BE2C (cell line): ENCODE measurements at regions not wholly inside any gene's neighbourhood (a gene's known extent, or its start where the extent isn't known, plus 50 kb on each side); places are given as distances from the start of the nearest gene placed in this dataset.

ENCODE experiments used
- DNase-seq: peaks from one replicate; pipeline ENCODE4 v3.0.0-alpha.2; 2020
- H3K27me3 ChIP-seq: fragments of 250-450 bp; sonication (Bioruptor Pico); 2 replicates; pipeline ENCODE4 v1.5.1; 2020; ENCODE audit warnings: mild to moderate bottlenecking
- H3K36me3 ChIP-seq: fragments of 250-450 bp; sonication (Bioruptor Pico); 2 replicates; pipeline ENCODE4 v1.5.1; 2020; ENCODE audit warnings: mild to moderate bottlenecking
- H3K4me1 ChIP-seq: fragments of 250-450 bp; sonication (Bioruptor Pico); 2 replicates; pipeline ENCODE4 v1.5.1; 2020
- H3K4me3 ChIP-seq: 2 replicates; pipeline ENCODE4 v1.5.1; 2011; ENCODE audit warnings: low read depth, low read length
- H3K9me3 ChIP-seq: fragments of 250-450 bp; sonication (Bioruptor Pico); 2 replicates; pipeline ENCODE4 v1.5.1; 2020
- TF ChIP-seq, protein P1 (sequence below): IDR thresholded peaks from 2 replicates; pipeline ENCODE4 v1.5.1; 2012; ENCODE audit warnings: mild to moderate bottlenecking, low read depth, low read length

DNA sequence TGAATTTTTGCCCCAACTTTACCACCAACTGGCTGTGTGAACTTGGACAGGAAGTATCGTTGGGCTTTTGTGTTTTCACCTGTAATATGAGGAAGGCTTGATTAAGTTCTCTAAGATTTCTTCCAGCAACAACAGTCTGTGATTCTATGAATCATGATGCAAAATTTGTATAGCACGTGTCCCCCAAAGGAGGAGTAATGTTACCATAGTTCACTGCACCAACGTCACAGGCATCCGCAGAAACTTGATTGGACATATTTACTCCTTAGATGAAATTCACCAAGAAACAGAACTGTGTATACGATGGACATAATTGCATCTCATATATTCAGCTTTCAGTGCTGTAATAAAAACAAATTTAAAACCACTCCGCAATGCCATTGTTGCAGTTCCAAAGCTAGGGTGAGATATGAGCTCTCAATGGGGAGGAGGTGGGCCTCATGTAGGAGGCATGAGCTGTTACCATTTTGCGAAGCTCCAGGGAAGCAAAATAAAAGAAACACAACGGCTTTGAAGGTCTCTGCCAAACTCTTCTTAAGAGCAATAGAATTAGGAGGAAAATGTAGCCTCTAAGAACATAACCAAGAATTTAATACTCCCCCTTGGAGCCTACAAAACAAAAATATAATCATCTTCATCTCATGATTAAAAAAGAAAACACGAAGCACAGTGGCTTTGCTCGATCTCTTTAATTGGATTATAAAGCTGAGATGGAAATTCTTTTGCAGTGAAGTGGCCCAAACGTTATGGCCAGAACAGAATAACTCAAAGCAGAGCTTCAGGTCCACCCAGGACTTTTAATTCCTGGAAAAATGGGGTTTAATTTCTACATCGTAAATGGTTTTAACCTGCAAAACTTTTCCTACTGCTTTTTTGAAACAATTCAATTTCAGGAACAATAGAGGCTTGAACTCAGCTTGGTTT lies 80.7 kb downstream of the CHST2 start:
- H3K27me3 ChIP-seq = no peaks in the 10 kb centered on the region
- no peak overlapping the region for H3K4me3 ChIP-seq
- TF ChIP-seq, protein P1, sequence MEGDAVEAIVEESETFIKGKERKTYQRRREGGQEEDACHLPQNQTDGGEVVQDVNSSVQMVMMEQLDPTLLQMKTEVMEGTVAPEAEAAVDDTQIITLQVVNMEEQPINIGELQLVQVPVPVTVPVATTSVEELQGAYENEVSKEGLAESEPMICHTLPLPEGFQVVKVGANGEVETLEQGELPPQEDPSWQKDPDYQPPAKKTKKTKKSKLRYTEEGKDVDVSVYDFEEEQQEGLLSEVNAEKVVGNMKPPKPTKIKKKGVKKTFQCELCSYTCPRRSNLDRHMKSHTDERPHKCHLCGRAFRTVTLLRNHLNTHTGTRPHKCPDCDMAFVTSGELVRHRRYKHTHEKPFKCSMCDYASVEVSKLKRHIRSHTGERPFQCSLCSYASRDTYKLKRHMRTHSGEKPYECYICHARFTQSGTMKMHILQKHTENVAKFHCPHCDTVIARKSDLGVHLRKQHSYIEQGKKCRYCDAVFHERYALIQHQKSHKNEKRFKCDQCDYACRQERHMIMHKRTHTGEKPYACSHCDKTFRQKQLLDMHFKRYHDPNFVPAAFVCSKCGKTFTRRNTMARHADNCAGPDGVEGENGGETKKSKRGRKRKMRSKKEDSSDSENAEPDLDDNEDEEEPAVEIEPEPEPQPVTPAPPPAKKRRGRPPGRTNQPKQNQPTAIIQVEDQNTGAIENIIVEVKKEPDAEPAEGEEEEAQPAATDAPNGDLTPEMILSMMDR = no peak
- no peaks in the 10 kb centered on the region for H3K36me3 ChIP-seq
- H3K9me3 ChIP-seq = no peaks in the 10 kb centered on the region
- H3K4me1 ChIP-seq = no peaks in the 10 kb centered on the region
- no peak for DNase-seq

DNA sequence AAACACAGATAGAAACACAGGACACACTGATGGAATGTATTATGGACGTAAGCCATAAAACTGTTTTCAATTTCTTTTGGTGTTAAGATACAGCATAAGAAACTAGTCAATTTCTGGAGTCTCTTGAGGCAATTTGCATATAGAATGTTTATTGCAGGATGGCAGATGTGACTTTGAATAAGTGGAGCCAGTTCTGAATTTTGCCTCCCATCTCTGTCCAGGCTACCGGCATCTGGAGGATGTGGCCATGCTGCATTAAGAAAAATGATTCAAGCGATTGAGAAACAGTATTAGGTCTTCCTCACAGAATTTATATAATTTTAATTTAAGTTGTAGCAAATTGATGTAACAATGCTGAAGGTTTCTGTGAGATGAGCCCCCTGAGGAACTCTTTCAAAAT lies 81.5 kb downstream of the CHST2 start:
- no peaks in the 10 kb centered on the region for H3K9me3 ChIP-seq
- no peaks in the 10 kb centered on the region for H3K27me3 ChIP-seq
- TF ChIP-seq, protein P1 = no peak
- no peaks in the 10 kb centered on the region for H3K4me1 ChIP-seq
- DNase-seq = no peak
- no peaks in the 10 kb centered on the region for H3K36me3 ChIP-seq
- H3K4me3 ChIP-seq = no peak overlapping the region

DNA sequence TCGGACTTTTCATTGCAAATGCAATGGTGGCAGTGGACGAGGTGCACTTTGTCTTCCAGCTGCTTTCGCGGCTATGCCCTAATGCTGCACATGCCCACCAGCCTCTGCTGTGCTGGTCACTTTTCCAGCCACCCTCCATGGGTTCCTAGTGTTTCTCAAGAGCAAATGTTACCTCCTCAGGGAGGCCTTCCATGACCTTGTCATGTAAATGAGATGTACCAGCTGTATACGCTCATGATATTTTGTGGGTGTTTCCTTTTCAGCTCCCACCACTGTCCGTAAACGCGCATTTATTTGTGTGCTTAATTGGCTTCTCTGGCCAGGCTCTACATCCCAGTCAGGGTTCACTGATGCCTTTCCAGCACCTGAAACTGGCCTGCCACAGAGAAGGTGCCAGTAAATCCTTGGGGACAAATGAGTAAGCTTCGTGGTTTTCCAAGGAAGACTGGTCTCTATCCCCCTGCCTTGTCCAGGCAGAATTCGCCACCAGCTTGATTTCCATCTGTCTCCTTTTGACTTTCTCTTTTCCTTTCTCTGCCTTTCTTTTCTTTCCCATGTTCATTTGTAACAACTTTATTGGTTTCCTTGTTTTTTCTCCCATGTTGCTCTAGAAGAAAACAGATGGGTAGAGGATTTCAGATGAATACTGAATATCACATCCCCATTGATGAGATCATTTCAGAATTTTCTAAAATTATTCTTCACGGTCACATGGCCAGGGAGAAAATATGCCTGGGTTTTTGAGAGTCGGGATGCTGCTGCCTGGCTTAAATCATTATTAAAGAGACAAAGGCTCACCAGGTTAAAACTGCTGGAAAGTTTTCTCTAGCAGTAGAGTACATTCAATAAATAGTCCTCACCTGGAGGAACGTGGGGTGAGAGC lies 82.5 kb downstream of the CHST2 start:
- Histone ChIP-seq H3K4me3 (no peak overlapping the region), H3K4me1 (no peaks in the 10 kb centered on the region), H3K27me3 (no peaks in the 10 kb centered on the region), H3K9me3 (no peaks in the 10 kb centered on the region), H3K36me3 (no peaks in the 10 kb centered on the region)
- DNase-seq = no peak
- TF ChIP-seq, protein P1 = no peak

DNA sequence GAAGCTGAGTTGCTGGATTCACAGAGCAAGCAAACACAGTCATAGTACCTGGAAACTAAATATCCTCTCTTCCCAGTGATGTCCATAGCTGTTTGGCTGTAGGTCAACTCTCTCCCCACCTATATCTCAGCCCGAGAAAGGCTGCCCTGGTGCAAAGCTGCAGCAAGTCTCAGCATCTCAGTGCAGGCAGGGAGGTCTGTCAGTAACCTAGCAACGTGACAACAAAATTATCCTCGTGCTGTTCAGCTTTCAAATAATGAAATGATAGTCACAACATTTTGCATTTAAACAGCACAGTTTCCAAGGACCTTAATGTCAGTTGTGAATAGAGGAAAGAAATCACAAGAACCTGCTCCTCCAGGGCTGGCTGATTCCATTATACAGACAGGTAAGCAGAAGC lies 83.6 kb downstream of the CHST2 start:
- no peaks in the 10 kb centered on the region for H3K9me3 ChIP-seq
- no peak for DNase-seq
- no peak overlapping the region for H3K4me3 ChIP-seq
- H3K4me1 ChIP-seq = no peaks in the 10 kb centered on the region
- H3K27me3 ChIP-seq = no peaks in the 10 kb centered on the region
- H3K36me3 ChIP-seq = no peaks in the 10 kb centered on the region
- TF ChIP-seq, protein P1 = no peak

DNA sequence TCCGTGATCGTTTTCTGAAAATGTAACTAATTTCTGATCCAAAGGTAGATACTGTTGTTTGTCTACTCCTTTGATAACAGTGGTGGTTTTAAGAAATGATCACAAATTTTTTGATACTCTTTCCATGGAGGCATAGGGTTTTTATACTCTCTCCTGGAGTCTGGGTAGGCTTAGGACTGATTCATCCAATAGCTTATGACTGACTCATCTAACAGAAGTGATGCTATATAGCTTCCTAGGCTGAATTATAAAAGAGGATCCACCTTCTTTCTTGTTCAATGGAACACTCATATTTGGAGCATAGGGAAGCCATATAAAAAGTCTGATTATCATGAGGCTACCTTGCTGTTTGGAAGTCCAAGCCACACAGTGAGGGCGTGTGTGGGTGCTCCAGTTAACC lies 84.3 kb downstream of the CHST2 start:
- no peak for DNase-seq
- TF ChIP-seq, protein P1 = no peak
- Histone ChIP-seq H3K36me3 (no peaks in the 10 kb centered on the region), H3K27me3 (no peaks in the 10 kb centered on the region), H3K4me3 (no peak overlapping the region), H3K4me1 (no peaks in the 10 kb centered on the region), H3K9me3 (no peaks in the 10 kb centered on the region)

DNA sequence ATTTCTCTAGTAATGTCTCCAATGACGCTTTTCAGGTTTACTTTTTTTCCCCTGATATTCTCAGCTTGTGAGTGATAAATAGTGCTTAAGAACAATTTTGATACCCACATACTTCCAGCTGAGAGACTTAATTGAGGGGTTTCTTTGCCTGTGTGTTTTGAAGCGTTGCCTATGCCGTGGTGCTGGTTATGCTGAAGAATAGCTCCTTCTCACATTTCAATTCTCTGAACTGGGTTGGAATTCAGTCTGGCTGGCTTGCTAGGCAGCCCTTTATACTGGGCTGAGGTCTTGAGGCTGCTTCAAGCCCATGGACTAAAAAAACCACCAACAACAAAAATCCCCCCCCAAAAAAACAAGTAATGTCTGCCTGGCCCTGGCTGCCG lies 87.4 kb downstream of the CHST2 start:
- no peaks in the 10 kb centered on the region for H3K4me1 ChIP-seq
- TF ChIP-seq, protein P1 = no peak
- H3K36me3 ChIP-seq = no peaks in the 10 kb centered on the region
- H3K27me3 ChIP-seq = no peaks in the 10 kb centered on the region
- no peak overlapping the region for H3K4me3 ChIP-seq
- no peak for DNase-seq
- H3K9me3 ChIP-seq = no peaks in the 10 kb centered on the region
